H9 (cell line): ENCODE measurements at regions not wholly inside any gene's neighbourhood (a gene's known extent, or its start where the extent isn't known, plus 50 kb on each side); places are given as distances from the start of the nearest gene placed in this dataset.
"Not testable (repeated sequence)": the region's sequence is repeated elsewhere in the genome, so short reads cannot be mapped to it uniquely, and the experiment has no call there.

ENCODE experiments used
- DNase-seq: peaks from one replicate; pipeline ENCODE4 v3.0.0-alpha.2; 2017
- H2AFZ ChIP-seq: one replicate; pipeline ENCODE4 v1.6.1; 2013; ENCODE audit warnings: mild to moderate bottlenecking, low read length, control low read depth, moderate library complexity
- H2AK5ac ChIP-seq: 2 replicates; pipeline ENCODE4 v1.6.1; 2013; ENCODE audit warnings: low read length, control low read depth, mixed read lengths; ENCODE audit not compliant: insufficient read length
- H2BK120ac ChIP-seq: one replicate; pipeline ENCODE4 v1.6.1; 2013; ENCODE audit warnings: low read depth, mild to moderate bottlenecking, low read length, control low read depth, inconsistent platforms; ENCODE audit not compliant: poor library complexity, severe bottlenecking
- H2BK12ac ChIP-seq: 2 replicates; pipeline ENCODE4 v1.6.1; 2013; ENCODE audit warnings: low read length, control low read depth, mixed read lengths, low read depth; ENCODE audit not compliant: insufficient read length
- H2BK15ac ChIP-seq: 2 replicates; pipeline ENCODE4 v1.6.1; 2013; ENCODE audit warnings: low read depth, low read length, control low read depth
- H2BK20ac ChIP-seq: one replicate; pipeline ENCODE4 v1.6.1; 2013; ENCODE audit warnings: low read depth, mild to moderate bottlenecking, low read length, control low read depth, inconsistent platforms; ENCODE audit not compliant: poor library complexity, severe bottlenecking
- H2BK5ac ChIP-seq: 2 replicates; pipeline ENCODE4 v1.6.1; 2013; ENCODE audit warnings: low read length, control low read depth, mixed read lengths; ENCODE audit not compliant: insufficient read length
- H3K14ac ChIP-seq: 2 replicates; pipeline ENCODE4 v1.6.1; 2013; ENCODE audit warnings: low read length, control low read depth; ENCODE audit not compliant: insufficient read depth
- H3K18ac ChIP-seq: 2 replicates; pipeline ENCODE4 v1.6.1; 2013; ENCODE audit warnings: low read depth, mild to moderate bottlenecking, mixed read lengths, low read length, control low read depth; ENCODE audit not compliant: insufficient read length
- H3K23ac ChIP-seq: 2 replicates; pipeline ENCODE4 v1.6.1; 2013; ENCODE audit warnings: low read length, control low read depth, mixed read lengths, low read depth; ENCODE audit not compliant: insufficient read length
- H3K23me2 ChIP-seq: 2 replicates; pipeline ENCODE4 v1.6.1; 2013; ENCODE audit warnings: low read depth, mild to moderate bottlenecking, mixed read lengths, low read length, control low read depth; ENCODE audit not compliant: insufficient read length, poor library complexity, severe bottlenecking
- H3K27ac ChIP-seq: 2 replicates; pipeline ENCODE4 v1.5.1; 2013; ENCODE audit warnings: low read length, control low read depth, mixed read lengths, low read depth; ENCODE audit not compliant: insufficient read length
- H3K27me3 ChIP-seq: 2 replicates; pipeline ENCODE4 v1.6.1; 2013; ENCODE audit warnings: low read length, control low read depth, inconsistent platforms; ENCODE audit not compliant: insufficient read depth
- H3K4ac ChIP-seq: 2 replicates; pipeline ENCODE4 v1.6.1; 2013; ENCODE audit warnings: low read depth, mild to moderate bottlenecking, control low read depth, inconsistent platforms, low read length, moderate library complexity
- H3K4me1 ChIP-seq: 2 replicates; pipeline ENCODE4 v1.6.1; 2013; ENCODE audit warnings: low read length, control low read depth, inconsistent platforms; ENCODE audit not compliant: insufficient read depth
- H3K4me2 ChIP-seq: 2 replicates; pipeline ENCODE4 v1.6.1; 2013; ENCODE audit warnings: low read length, control low read depth, mixed read lengths; ENCODE audit not compliant: insufficient read length, insufficient read depth
- H3K56ac ChIP-seq: 2 replicates; pipeline ENCODE4 v1.6.1; 2013; ENCODE audit warnings: low read depth, mild to moderate bottlenecking, mixed read lengths, low read length, control low read depth; ENCODE audit not compliant: insufficient read length
- H3K79me1 ChIP-seq: 2 replicates; pipeline ENCODE4 v1.6.1; 2013; ENCODE audit warnings: low read depth, mild to moderate bottlenecking, moderate library complexity, low read length, control low read depth, inconsistent platforms; ENCODE audit not compliant: insufficient read depth, poor library complexity, severe bottlenecking
- H3K79me2 ChIP-seq: 2 replicates; pipeline ENCODE4 v1.6.1; 2013; ENCODE audit warnings: low read length, control low read depth, inconsistent platforms; ENCODE audit not compliant: insufficient read depth
- H3K9ac ChIP-seq: 2 replicates; pipeline ENCODE4 v1.6.1; 2013; ENCODE audit warnings: low read length, control low read depth, mixed read lengths; ENCODE audit not compliant: insufficient read length; ENCODE audit errors: extremely low read depth
- H3K9me3 ChIP-seq: one replicate; pipeline ENCODE4 v1.6.1; 2013; ENCODE audit warnings: low read depth, low read length, inconsistent platforms; ENCODE audit not compliant: control insufficient read depth
- H3T11ph ChIP-seq: one replicate; pipeline ENCODE4 v1.6.1; 2013; ENCODE audit warnings: mild to moderate bottlenecking, low read length, control low read depth, inconsistent platforms
- H4K20me1 ChIP-seq: one replicate; pipeline ENCODE4 v1.6.1; 2013; ENCODE audit not compliant: control insufficient read depth, insufficient read length, insufficient read depth
- H4K5ac ChIP-seq: 2 replicates; pipeline ENCODE4 v1.6.1; 2013; ENCODE audit warnings: low read depth, mild to moderate bottlenecking, mixed read lengths, low read length, control low read depth; ENCODE audit not compliant: insufficient read length
- H4K8ac ChIP-seq: replicated peaks from 2 replicates; pipeline ENCODE4 v1.6.1; 2013; ENCODE audit warnings: low read length, control low read depth, mixed read lengths, low read depth; ENCODE audit not compliant: insufficient read length
- H4K91ac ChIP-seq: 2 replicates; pipeline ENCODE4 v1.6.1; 2013; ENCODE audit warnings: low read depth, mild to moderate bottlenecking, moderate library complexity, mixed read lengths, low read length, control low read depth; ENCODE audit not compliant: insufficient read length
- H3K27ac Mint-ChIP-seq, 3 experiments: 2 replicates in 2 of 3; 3 replicates in 1 of 3; pipeline ENCODE4 v1.8.0; 2020 to 2021; ENCODE audit warnings: mixed read lengths in 3 of 3, mild to moderate bottlenecking in 1 of 3, moderate library complexity in 1 of 3
- H3K27me3 Mint-ChIP-seq: 2 replicates; pipeline ENCODE4 v1.8.0; 2021; ENCODE audit warnings: low read depth, mild to moderate bottlenecking, moderate library complexity, mixed read lengths
- H3K36me3 Mint-ChIP-seq, 3 experiments: 2 replicates in 2 of 3; 3 replicates in 1 of 3; pipeline ENCODE4 v1.8.0; 2020 to 2021; ENCODE audit warnings: low read depth in 3 of 3, mixed read lengths in 3 of 3; ENCODE audit not compliant: insufficient read depth in 1 of 3
- H3K4me1 Mint-ChIP-seq, 2 experiments: 2 replicates each; pipeline ENCODE4 v1.8.0; 2020; ENCODE audit warnings: mixed read lengths in 2 of 2
- H3K4me3 Mint-ChIP-seq, 2 experiments: 2 replicates in 1 of 2; 3 replicates in 1 of 2; pipeline ENCODE4 v1.8.0; 2020 to 2021; ENCODE audit warnings: mild to moderate bottlenecking in 2 of 2, mixed read lengths in 2 of 2, moderate library complexity in 1 of 2
- H3K9me3 Mint-ChIP-seq, 2 experiments: 2 replicates in 1 of 2; 3 replicates in 1 of 2; pipeline ENCODE4 v1.8.0; 2020; ENCODE audit warnings: mild to moderate bottlenecking in 2 of 2, mixed read lengths in 2 of 2, moderate library complexity in 1 of 2
- WGBS: extraction: QIAGEN DNeasy Blood & Tissue Kit; methylation state at CpG from one replicate; pipeline ENCODE4 v1.1.7; 2013; ENCODE audit warnings: missing lambda C conversion rate, low lambda C conversion rate, mixed read lengths; ENCODE audit not compliant: insufficient read length; ENCODE audit errors: extremely low coverage; 5-methylcytosine and 5-hydroxymethylcytosine counted together
- TF ChIP-seq, protein P1 (sequence below): fragments of 200-600 bp; sonication (generic); conservative IDR thresholded peaks from 3 replicates; pipeline ENCODE4 v1.8.0; 2021; ENCODE audit warnings: antibody characterized with exemption, mild to moderate bottlenecking

DNA sequence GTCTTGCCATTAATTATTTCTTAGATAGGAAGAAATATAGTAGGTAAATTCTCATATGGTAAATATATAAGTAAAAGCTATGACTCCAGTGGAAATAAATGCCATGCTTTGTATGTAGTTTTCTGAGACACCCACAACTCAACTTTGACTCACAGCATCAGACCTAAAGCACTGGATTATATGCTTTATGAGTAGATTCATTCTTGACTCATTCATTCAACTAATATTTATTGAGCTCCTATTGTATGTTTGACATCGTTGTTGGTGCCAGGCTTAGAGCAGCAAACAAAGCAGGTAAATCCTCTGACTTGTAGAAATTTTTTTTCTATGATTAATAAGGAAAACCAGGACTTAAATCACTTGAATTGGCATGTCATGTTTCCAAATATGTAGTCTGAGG lies 211.4 kb downstream of the PTPRC start:
- H3K14ac ChIP-seq = no peak overlapping the region
- H3T11ph ChIP-seq = no peak overlapping the region
- H3K4ac ChIP-seq = no peak overlapping the region
- no peak overlapping the region for H3K27ac ChIP-seq
- H3K27me3 ChIP-seq = no peaks in the 10 kb centered on the region
- no peaks in the 10 kb centered on the region for H3K9me3 ChIP-seq
- no peak overlapping the region for H2BK5ac ChIP-seq
- H2BK12ac ChIP-seq = no peak overlapping the region
- H3K23me2 ChIP-seq = no peaks in the 10 kb centered on the region
- H2BK20ac ChIP-seq = no peak overlapping the region
- no peak overlapping the region for H2AK5ac ChIP-seq
- no peak overlapping the region for H2BK120ac ChIP-seq
- H3K4me1 ChIP-seq = no peaks in the 10 kb centered on the region
- H3K4me2 ChIP-seq = no peak overlapping the region
- Mint-ChIP-seq H3K27me3 (no peaks in the 10 kb centered on the region), H3K4me3 (no peak overlapping the region), H3K4me1 (no peaks in the 10 kb centered on the region), H3K9me3 (no peaks in the 10 kb centered on the region; a peak in 1 of 5 replicates), H3K27ac (no peak overlapping the region), H3K36me3 (no peaks in the 10 kb centered on the region)
- no peak overlapping the region for H4K5ac ChIP-seq
- no peak overlapping the region for H3K18ac ChIP-seq
- H2AFZ ChIP-seq = no peak overlapping the region
- no CpG with 5 or more reads among the region's 1 CpG for WGBS
- TF ChIP-seq, protein P1, sequence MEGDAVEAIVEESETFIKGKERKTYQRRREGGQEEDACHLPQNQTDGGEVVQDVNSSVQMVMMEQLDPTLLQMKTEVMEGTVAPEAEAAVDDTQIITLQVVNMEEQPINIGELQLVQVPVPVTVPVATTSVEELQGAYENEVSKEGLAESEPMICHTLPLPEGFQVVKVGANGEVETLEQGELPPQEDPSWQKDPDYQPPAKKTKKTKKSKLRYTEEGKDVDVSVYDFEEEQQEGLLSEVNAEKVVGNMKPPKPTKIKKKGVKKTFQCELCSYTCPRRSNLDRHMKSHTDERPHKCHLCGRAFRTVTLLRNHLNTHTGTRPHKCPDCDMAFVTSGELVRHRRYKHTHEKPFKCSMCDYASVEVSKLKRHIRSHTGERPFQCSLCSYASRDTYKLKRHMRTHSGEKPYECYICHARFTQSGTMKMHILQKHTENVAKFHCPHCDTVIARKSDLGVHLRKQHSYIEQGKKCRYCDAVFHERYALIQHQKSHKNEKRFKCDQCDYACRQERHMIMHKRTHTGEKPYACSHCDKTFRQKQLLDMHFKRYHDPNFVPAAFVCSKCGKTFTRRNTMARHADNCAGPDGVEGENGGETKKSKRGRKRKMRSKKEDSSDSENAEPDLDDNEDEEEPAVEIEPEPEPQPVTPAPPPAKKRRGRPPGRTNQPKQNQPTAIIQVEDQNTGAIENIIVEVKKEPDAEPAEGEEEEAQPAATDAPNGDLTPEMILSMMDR = no peak
- H4K8ac ChIP-seq = no peak overlapping the region
- H3K23ac ChIP-seq = no peak overlapping the region
- H4K20me1 ChIP-seq = no peaks in the 10 kb centered on the region
- no peaks in the 10 kb centered on the region for H3K79me2 ChIP-seq
- no peaks in the 10 kb centered on the region for H3K79me1 ChIP-seq
- no peak overlapping the region for H3K9ac ChIP-seq
- no peak overlapping the region for H3K56ac ChIP-seq
- no peak overlapping the region for H2BK15ac ChIP-seq
- no peak overlapping the region for H4K91ac ChIP-seq
- DNase-seq = no peak

DNA sequence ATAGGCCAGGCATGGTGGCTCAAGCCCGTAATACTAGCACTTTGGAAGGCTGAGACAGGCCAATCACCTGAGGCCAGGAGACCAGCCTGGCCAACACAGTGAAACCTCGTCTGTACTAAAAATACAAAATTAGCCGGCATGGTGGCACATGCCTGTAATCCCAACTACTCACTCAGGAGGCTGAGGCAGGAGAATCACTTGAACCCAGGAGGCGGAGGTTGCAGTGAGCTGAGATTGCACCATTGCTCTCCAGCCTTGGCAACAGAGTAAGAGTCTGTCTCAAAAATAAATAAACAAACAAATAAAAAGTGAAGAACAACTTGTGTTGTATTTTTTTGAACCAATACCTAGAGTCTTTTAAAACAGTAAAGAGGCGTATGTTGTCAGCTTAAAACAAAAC lies 212.1 kb downstream of the PTPRC start:
- not testable (repeated sequence) for H3K18ac ChIP-seq, H2BK5ac ChIP-seq, H2BK20ac ChIP-seq, H3K14ac ChIP-seq, H3T11ph ChIP-seq, H4K20me1 ChIP-seq, H3K56ac ChIP-seq, H3K36me3 Mint-ChIP-seq, H3K79me1 ChIP-seq, H3K79me2 ChIP-seq, H3K4me3 Mint-ChIP-seq, H3K27me3 Mint-ChIP-seq, H3K27ac ChIP-seq, H3K27ac Mint-ChIP-seq, H3K27me3 ChIP-seq, H3K9ac ChIP-seq, H4K5ac ChIP-seq, H3K9me3 ChIP-seq, H2BK12ac ChIP-seq, H3K4me1 Mint-ChIP-seq, H3K9me3 Mint-ChIP-seq, H3K4ac ChIP-seq, H4K8ac ChIP-seq, H2AK5ac ChIP-seq, H3K4me1 ChIP-seq, H2BK15ac ChIP-seq, H2AFZ ChIP-seq, H3K23ac ChIP-seq, DNase-seq, H3K23me2 ChIP-seq, H4K91ac ChIP-seq, H3K4me2 ChIP-seq, H2BK120ac ChIP-seq
- WGBS = no CpG with 5 or more reads among the region's 5 CpGs
